CD4-positive, alpha-beta T cell treated with Interleukin-2 at 100 ng/mL for 4 hours (primary cell): ENCODE measurements at regions not wholly inside any gene's neighbourhood (a gene's known extent, or its start where the extent isn't known, plus 50 kb on each side); places are given as distances from the start of the nearest gene placed in this dataset.
A peak's percentile ranks its signal among the peaks of the same experiment; 100 is the strongest.
"Not testable (repeated sequence)": the region's sequence is repeated elsewhere in the genome, so short reads cannot be mapped to it uniquely, and the experiment has no call there.

Source experiments
- DNase-seq: peaks from one replicate; pipeline ENCODE4 v3.0.0-alpha.2; 2020; ENCODE audit warnings: low spot score

GRCh38 chr12:89062996-89063395, 289.3 kb downstream of the DUSP6 start:
- no peak for DNase-seq

- no peak for DNase-seq
Observed at GRCh38 chr12:89059721-89060541, 292.4 kb downstream of the DUSP6 start.

- DNase-seq = no peak
Observed at GRCh38 chr12:89059056-89059455, 293.2 kb downstream of the DUSP6 start.

- no peak for DNase-seq
Observed at GRCh38 chr12:89058402-89058801, 293.9 kb downstream of the DUSP6 start.

- DNase-seq = not testable (repeated sequence)
Observed at GRCh38 chr12:89053817-89054216, 298.5 kb downstream of the DUSP6 start.

- DNase-seq = peak; percentile 68
Observed at GRCh38 chr12:89051065-89051677, 301.1 kb downstream of the DUSP6 start.

- DNase-seq = no peak
Observed at GRCh38 chr12:89047856-89048418, 304.4 kb downstream of the DUSP6 start.

GRCh38 chr12:89041078-89041477, 311.2 kb downstream of the DUSP6 start:
- DNase-seq = no peak

- peak; percentile 86 for DNase-seq
Observed at GRCh38 chr12:89040146-89040964, 311.9 kb downstream of the DUSP6 start.

- no peak for DNase-seq
Observed at GRCh38 chr12:89038831-89039512, 313.3 kb downstream of the DUSP6 start.

- DNase-seq = no peak
Observed at GRCh38 chr12:89033062-89033461, 319.2 kb downstream of the DUSP6 start.

- DNase-seq = no peak
Observed at GRCh38 chr12:89029961-89030360, 322.3 kb downstream of the DUSP6 start.

GRCh38 chr12:89024580-89024979, 327.7 kb downstream of the DUSP6 start:
- no peak for DNase-seq

- DNase-seq = no peak
Observed at GRCh38 chr12:89023936-89024335, 328.4 kb downstream of the DUSP6 start.

GRCh38 chr12:89020689-89021088, 331.6 kb downstream of the DUSP6 start:
- no peak for DNase-seq

GRCh38 chr12:89020121-89020480, 332.2 kb downstream of the DUSP6 start:
- no peak for DNase-seq

GRCh38 chr12:89019439-89020120, 332.7 kb downstream of the DUSP6 start:
- DNase-seq = peak; percentile 79

GRCh38 chr12:89016970-89017778, 335.1 kb downstream of the DUSP6 start:
- peak; percentile 79 for DNase-seq

GRCh38 chr12:89015419-89015818, 336.9 kb downstream of the DUSP6 start:
- DNase-seq = no peak

- no peak for DNase-seq
Observed at GRCh38 chr12:88998421-88998820, 353.9 kb downstream of the DUSP6 start.
